OCI-LY1 (cell line): ENCODE measurements at regions not wholly inside any gene's neighbourhood (a gene's known extent, or its start where the extent isn't known, plus 50 kb on each side); places are given as distances from the start of the nearest gene placed in this dataset.

ENCODE experiments used
- EZH2 ChIP-seq: fragments of 200-600 bp; sonication (generic), shearing (Covaris generic); IDR thresholded peaks from 2 replicates; pipeline ENCODE4 v1.8.0; 2017; ENCODE audit warnings: borderline replicate concordance, mixed run types, mild to moderate bottlenecking, antibody characterized with exemption, low read length, moderate library complexity, mixed read lengths
- TF ChIP-seq, protein P1 (sequence below): fragments of 200-600 bp; sonication (generic), shearing (Covaris generic); IDR thresholded peaks from 2 replicates; pipeline ENCODE4 v1.5.1; 2017; ENCODE audit warnings: mild to moderate bottlenecking, antibody characterized with exemption, low read length, moderate library complexity, mixed read lengths

DNA sequence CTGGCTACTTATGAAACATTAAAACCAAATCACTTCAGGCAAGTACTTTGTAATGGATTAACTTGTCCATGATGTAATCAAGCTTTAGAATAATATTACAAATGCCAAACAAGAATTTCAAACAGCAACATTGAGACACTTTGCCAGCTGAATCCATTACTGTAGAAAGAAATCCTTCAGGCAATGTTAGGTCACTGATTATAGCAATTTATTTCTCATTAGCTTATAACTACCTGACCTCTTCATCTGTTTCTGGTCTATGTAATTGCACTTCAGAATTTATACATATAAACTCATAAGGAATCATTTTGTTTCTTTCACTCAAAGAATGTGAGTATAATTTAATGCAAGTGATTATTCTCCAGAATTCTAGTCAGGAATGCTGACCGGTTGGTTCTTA is 692.6 kb upstream of the TMEFF2 start:
- TF ChIP-seq, protein P1, sequence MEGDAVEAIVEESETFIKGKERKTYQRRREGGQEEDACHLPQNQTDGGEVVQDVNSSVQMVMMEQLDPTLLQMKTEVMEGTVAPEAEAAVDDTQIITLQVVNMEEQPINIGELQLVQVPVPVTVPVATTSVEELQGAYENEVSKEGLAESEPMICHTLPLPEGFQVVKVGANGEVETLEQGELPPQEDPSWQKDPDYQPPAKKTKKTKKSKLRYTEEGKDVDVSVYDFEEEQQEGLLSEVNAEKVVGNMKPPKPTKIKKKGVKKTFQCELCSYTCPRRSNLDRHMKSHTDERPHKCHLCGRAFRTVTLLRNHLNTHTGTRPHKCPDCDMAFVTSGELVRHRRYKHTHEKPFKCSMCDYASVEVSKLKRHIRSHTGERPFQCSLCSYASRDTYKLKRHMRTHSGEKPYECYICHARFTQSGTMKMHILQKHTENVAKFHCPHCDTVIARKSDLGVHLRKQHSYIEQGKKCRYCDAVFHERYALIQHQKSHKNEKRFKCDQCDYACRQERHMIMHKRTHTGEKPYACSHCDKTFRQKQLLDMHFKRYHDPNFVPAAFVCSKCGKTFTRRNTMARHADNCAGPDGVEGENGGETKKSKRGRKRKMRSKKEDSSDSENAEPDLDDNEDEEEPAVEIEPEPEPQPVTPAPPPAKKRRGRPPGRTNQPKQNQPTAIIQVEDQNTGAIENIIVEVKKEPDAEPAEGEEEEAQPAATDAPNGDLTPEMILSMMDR = no peak
- no peak for TF ChIP-seq EZH2
